GM18867 (cell line): ENCODE measurements at regions not wholly inside any gene's neighbourhood (a gene's known extent, or its start where the extent isn't known, plus 50 kb on each side); places are given as distances from the start of the nearest gene placed in this dataset.

ENCODE experiments used
- ATAC-seq: cut with Tn5 transposase; IDR thresholded peaks from one replicate; pipeline ENCODE4 v1.9.1; 2021; ENCODE audit warnings: mild to moderate bottlenecking, moderate library complexity; ENCODE audit not compliant: unreplicated experiment

DNA sequence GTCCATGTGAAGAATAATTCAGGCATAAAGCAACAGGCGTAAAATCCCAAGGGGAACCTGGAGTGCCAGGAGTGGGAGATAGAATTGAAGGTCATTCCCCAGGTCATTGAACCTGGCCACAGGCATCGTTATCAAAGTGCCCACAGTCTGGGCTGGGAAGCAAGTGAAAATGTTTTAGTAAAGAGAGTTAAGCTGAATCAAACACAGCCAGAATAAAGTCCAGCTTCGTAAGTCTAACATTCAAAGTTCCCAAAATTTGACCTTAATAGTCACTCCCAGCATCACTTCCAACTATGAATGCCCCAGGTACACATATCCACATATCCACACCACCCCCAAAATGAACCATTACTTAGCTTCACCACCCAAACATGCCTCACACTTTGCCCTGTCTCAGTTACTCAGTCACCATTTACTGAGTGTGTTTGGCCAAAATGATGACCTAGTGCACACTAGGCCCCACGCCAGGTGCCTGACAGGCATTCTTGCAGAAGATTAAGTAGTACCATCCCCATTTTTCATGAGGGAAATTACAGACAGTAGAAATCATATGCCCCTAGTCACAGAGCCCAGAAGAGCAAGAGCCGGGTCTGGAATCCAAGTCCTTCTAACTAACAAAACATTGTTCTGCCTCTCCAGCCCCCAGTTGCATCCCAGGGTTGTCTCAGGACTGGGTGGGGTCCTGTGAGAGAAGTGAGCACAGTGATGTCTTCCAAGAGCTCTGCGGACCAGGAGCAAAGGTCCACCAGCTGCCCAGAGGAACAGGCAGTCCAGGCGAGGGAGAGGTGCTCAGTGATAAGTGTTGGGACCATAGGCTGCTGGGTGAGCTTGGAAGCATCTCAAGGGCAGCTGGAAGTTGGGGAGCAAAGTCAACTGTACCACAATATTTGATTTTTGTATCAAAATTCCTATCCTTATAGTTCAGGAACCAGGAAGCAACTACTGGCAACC, 65.2 kb upstream of the MYCN start:
- ATAC-seq: no peak

DNA sequence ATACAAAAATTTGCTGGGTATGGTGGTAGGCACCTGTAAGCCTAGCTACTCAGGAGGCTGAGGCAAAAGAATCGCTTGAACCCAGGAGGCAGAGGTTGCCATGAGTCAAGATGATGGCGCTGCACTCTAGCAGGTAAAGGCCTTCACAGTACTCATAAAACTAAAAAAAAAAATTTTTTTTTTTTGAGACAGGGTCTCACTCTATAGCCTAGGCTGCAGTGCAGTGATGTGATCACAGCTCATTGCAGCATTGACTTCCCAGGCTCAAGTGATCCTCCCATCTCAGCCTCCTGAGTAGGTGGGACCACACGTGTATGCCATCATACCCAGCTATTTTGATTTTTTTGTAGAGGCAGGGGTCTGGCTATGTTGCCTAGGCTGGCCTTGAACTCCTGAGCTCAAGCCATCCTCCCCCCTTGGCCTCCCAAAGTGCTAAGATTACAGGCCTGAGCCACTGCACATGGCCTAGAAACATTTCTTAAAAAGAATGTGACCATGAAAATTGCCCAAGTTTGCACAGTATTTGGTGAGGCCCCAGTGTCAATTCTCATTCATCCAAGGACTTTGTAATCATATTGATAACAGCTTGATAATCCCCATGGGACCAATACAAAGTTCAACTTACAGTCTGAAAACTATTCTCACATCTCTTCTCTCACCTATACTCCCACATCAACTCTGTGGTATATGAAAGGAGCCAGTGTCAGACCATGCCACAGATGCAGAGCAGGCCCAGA, 64.2 kb upstream of the MYCN start:
- ATAC-seq: no peak

DNA sequence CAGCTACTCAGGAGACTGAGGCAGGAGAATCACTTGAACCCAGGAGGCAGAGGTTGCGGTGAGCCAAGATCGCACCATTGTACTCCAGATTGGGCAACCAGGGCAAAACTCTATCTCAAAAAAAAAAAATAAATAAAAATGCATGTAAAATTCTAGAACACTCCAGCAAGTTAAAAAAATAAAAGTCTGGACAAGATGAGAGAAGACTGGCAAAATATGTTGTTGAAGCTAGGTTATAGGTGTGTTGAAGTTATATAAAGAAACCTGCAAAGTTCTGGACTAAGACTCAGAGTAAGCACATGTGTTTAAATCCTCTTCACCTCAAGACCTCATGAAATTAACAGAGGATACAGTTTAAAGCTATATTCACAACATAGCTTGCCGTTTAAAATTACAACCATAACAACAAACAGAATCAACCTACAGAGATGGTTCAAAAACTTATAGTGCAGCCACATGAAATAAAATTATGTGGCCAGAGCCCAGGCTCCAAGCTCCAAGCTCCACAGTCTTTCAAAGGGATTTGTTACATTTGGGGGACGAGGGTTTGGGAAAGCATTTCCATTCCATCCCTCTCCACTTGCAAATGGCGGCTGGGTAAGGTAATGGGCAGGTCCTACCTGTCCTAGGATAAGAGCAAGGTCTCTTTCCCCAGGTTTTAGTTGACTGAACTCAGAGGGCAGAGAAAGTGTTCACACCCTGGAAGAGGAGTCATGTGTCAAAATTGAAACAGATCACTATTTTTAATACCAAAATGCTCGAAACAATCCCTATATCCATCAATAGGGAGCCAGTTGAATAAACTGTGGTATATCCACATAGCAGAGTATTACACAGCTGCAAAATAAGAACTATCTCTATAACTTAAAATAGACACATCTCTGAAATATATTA, 59.9 kb upstream of the MYCN start:
- no peak for ATAC-seq

DNA sequence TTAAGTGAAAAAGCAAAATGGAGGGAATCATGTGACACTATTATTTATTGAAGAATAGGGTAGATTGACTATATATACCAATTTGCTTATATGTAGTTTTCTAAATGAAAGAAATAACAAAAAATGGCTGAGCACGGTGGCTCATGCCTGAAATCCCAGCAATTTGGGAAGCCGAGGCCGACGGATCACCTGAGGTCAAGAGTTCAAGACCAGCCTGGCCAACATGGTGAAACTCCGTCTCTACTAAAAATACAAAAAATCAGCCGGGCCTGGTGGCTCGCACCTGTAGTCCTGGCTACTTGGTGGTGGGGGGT, 59.3 kb upstream of the MYCN start:
- no peak for ATAC-seq

DNA sequence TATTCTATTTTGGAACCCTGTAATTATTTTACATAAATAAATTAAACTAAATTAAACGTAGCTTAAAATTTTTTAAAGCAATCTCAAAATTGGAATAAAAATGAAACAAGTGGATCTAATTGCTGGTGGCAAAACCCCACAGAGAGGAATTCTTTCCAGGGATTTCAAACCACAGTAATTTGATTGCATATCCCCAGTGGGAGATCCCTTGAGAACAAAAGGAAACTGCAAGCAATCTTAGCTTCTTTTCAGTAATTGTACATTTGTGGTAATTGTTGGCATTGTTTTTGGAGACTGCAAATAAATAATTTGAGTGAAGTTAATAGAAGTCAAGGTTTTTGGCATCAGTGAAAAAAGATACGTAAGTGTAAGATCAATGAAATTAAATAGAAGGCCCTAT, 58.7 kb upstream of the MYCN start:
- no peak for ATAC-seq

DNA sequence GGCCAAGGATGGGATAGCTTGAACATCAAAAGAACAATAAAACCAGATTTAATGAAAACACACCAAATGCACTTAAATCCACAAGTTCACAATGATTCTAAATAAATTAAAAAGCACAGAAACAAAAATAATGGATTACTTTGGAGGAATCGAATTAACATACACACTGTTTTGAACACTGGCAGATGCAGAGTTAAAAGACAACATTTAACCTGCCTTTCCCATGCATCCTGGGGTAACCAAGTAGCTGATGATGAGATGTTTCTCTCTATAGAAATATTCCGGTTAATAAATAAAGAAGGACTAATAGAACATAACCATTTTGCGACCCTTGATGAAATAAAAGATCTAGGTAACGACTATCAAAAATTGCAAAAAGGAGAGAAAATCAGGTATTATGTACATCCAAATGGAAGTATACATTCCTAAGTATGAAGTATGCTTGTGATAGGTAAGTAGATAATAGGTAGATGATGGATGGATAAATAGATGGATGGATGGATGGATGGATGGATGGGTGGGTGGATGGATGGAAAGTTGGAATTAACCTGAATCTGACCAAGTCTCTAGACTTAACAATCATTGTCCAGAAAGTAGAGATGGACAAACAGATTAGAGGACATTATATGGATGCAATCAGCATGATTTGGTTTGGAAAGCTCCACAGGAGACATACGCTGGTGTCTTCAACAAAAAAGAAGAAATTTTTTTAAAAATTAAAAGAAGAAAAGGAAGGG, 57.4 kb upstream of the MYCN start:
- ATAC-seq: no peak

DNA sequence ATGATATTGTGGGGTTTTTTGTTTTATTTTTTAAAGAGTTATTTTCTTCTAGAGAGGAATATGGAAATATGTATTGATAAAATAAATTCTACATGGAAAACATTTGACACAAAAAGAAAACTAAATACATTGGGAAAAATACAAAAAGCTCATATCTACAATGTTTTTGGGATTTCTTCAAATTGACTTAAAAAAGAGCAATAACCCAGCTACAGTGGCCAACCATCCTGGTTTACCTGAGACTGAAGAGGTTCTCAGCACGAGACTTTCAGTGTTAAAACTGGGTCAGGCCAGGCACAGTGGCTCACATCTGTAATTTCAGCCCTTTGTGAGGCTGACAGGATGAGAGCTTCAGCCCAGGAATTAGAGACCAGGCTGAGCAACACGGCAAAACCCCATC, 56.7 kb upstream of the MYCN start:
- ATAC-seq: no peak

DNA sequence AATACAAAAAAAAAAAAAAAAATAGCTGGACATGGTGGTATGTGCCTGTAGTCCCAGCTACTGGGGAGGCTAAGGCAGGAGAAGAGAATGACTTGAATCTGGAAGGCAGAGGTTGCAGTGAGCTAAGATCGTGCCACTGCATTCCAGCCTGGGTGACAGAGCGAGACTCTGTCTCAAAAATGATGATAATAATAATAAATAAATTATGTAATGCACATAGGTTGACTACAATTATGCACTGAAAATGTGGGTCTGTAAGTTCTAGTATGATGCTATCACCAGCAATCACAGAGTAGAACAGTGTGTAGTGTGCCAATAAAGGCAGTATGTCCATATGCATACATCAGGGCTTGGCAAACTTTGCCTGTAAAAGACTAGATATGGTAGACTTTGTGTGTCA, 55.6 kb upstream of the MYCN start:
- ATAC-seq: no peak

DNA sequence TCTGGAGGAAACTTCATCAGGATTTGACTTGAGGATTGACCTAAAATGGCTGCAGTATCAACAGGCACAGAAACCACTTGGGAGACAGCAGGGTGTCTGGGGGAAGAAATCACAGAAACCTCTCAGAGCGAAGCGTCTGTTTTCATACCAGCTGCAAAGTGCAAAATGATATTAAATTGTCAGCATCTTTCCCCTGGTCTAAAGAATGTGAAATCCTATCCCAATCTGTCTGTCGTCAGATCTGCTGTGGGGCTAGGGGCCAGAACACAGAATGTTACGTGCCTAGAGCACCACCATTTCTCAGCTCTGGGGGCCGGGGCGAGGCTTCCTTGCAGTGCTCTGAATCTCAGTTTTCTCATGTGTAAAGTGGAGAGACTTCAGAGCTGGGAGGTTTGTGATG, 54.1 kb upstream of the MYCN start:
- ATAC-seq: no peak

DNA sequence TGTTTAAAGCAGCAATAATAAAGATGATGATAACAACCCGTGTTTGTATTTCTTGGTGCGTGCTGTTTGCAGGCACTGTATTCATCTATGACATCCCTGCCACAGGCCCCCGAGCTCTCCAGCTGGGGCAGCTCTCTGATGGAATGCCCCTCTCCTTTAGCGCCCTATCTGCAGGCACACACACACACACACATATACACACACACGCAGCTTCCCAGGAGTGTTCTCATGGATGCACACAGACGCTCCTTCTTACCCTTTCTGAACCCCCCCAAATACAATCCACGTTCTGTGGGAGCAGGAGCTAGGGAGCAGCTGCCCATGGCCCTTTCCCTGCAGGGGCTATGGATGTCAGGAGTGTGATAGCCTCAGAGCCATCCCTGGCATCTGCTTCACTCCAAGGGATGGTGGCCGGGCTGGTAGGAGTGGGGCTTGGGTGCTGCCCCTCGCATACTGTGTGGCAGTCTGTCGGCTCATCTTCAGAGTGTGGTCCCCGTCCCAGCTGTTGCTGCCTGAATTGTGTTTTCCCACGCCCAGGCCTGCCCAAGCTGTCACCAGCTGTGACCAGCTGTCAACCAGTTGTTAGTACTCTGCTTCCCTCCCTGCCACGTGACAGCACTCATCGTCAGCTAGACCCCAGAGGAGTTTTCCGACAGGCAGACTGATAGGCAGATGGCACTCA, 50.8 kb upstream of the MYCN start:
- no peak for ATAC-seq

DNA sequence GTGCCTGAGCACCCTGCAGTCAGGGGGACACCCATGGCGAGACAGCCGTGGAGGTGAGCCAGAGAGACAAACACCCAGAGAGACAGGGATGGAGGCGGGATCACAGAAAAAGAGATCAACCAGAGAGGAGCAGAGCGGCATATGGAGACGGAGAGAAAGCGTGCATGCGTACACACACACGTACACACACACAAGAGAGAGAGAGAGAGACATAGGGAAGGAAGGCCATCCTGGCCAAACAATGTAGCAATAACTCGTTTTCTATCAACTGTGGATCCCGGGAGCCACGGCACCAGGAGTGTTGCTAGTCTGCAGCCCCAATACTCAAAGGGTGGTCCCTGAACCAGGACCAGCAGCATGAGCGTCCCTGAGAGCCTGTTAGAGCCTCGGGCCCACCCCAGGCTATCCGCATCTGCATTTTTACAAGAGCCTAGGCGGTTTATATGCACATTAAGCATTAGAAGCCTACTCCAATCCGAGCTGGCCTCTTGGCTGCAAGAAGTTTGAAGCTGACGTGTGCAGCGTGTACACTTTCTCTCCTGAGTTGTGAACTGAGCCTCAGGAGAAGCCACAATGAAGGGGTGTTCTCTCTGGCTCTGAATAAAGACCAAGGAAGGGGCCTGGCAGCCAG, 50.1 kb upstream of the MYCN start:
- ATAC-seq: no peak
